Immature natural killer cell (primary cell): ENCODE measurements at regions not wholly inside any gene's neighbourhood (a gene's known extent, or its start where the extent isn't known, plus 50 kb on each side); places are given as distances from the start of the nearest gene placed in this dataset.

Source experiments
- DNase-seq, 3 donors: peaks; one replicate each; pipeline ENCODE4 v3.0.0; 2022; ENCODE audit warnings: mixed read lengths in 1 of 3
- H3K27ac Mint-ChIP-seq, 6 donors: one replicate each; pipeline ENCODE4 v1.8.0; 2020; ENCODE audit warnings: mixed read lengths in 6 of 6, mild to moderate bottlenecking in 5 of 6, inconsistent platforms in 4 of 6, moderate library complexity in 3 of 6
- H3K27me3 Mint-ChIP-seq, 3 donors: one replicate each; pipeline ENCODE4 v1.8.0; 2020 to 2021; ENCODE audit warnings: low read depth in 3 of 3, mild to moderate bottlenecking in 3 of 3, mixed read lengths in 3 of 3, moderate library complexity in 3 of 3, inconsistent platforms in 1 of 3
- H3K36me3 Mint-ChIP-seq, 3 donors: one replicate each; pipeline ENCODE4 v1.8.0; 2020; ENCODE audit warnings: mixed read lengths in 3 of 3, inconsistent platforms in 2 of 3, mild to moderate bottlenecking in 2 of 3
- H3K4me1 Mint-ChIP-seq, 2 donors: one replicate each; pipeline ENCODE4 v1.8.0; 2020; ENCODE audit warnings: inconsistent platforms in 2 of 2, mild to moderate bottlenecking in 2 of 2, mixed read lengths in 2 of 2, moderate library complexity in 1 of 2
- H3K4me3 Mint-ChIP-seq, 5 donors: one replicate each; pipeline ENCODE4 v1.8.0; 2020; ENCODE audit warnings: mild to moderate bottlenecking in 5 of 5, mixed read lengths in 5 of 5, inconsistent platforms in 3 of 5, moderate library complexity in 3 of 5
- H3K9me3 Mint-ChIP-seq, 6 donors: one replicate each; pipeline ENCODE4 v1.8.0; 2020; ENCODE audit warnings: mild to moderate bottlenecking in 6 of 6, mixed read lengths in 6 of 6, inconsistent platforms in 4 of 6, moderate library complexity in 3 of 6

- H3K27me3 Mint-ChIP-seq = peaks cover 0 to 2% (median 1%) of the 10 kb centered on the region in 3 donors
- no peak for DNase-seq
- H3K27ac Mint-ChIP-seq = no peak overlapping the region
- H3K9me3 Mint-ChIP-seq = peaks cover 0 to 9% (median under 1%) of the 10 kb centered on the region in 6 donors
- H3K4me3 Mint-ChIP-seq = no peak overlapping the region
- no peaks in the 10 kb centered on the region for H3K36me3 Mint-ChIP-seq
- H3K4me1 Mint-ChIP-seq = no peaks in the 10 kb centered on the region
Measured at GRCh38 chr10:117651121-117651520, 108.6 kb downstream of the EMX2 start.

- H3K27ac Mint-ChIP-seq = no peak overlapping the region
- peaks cover 0 to 9% (median 2%) of the 10 kb centered on the region in 6 donors for H3K9me3 Mint-ChIP-seq
Measured at GRCh38 chr10:117652228-117653169, 110.0 kb downstream of the EMX2 start.

GRCh38 chr10:117653170-117653515 lies 110.6 kb downstream of the EMX2 start:
- no peak overlapping the region for H3K27ac Mint-ChIP-seq
- no peaks in the 10 kb centered on the region for H3K4me1 Mint-ChIP-seq
- no peaks in the 10 kb centered on the region for H3K36me3 Mint-ChIP-seq
- peaks cover 1 to 2% (median 2%) of the 10 kb centered on the region in 3 donors for H3K27me3 Mint-ChIP-seq
- peaks cover 0 to 9% (median 2%) of the 10 kb centered on the region in 6 donors for H3K9me3 Mint-ChIP-seq
- H3K4me3 Mint-ChIP-seq = no peak overlapping the region
- DNase-seq = peak in 2 of 3 donors; percentile 4 to 44

More at GRCh38 chr10:117652228-117653169, 110.0 kb downstream of the EMX2 start:
- H3K27me3 Mint-ChIP-seq = peaks cover 1 to 2% (median 1%) of the 10 kb centered on the region in 3 donors
- no peak for DNase-seq
- no peaks in the 10 kb centered on the region for H3K4me1 Mint-ChIP-seq
- no peaks in the 10 kb centered on the region for H3K36me3 Mint-ChIP-seq
- no peak overlapping the region for H3K4me3 Mint-ChIP-seq

GRCh38 chr10:117654105-117654504 lies 111.6 kb downstream of the EMX2 start:
- Mint-ChIP-seq H3K9me3 (peaks cover 0 to 10% (median 2%) of the 10 kb centered on the region in 6 donors), H3K36me3 (no peaks in the 10 kb centered on the region), H3K27me3 (peaks cover 1 to 2% (median 2%) of the 10 kb centered on the region in 3 donors), H3K27ac (no peak overlapping the region), H3K4me3 (no peak overlapping the region), H3K4me1 (no peaks in the 10 kb centered on the region)
- DNase-seq = no peak

- H3K4me3 Mint-ChIP-seq = no peak overlapping the region
- H3K4me1 Mint-ChIP-seq = no peaks in the 10 kb centered on the region
- peak overlapping the region in 1 of 6 donors; percentile 12 for H3K27ac Mint-ChIP-seq
- no peaks in the 10 kb centered on the region for H3K36me3 Mint-ChIP-seq
- peaks cover 0 to 8% (median 0%) of the 10 kb centered on the region in 6 donors for H3K9me3 Mint-ChIP-seq
- peak in 1 of 3 donors; percentile 15 for DNase-seq
- peaks cover 1 to 8% (median 2%) of the 10 kb centered on the region in 3 donors for H3K27me3 Mint-ChIP-seq
Measured at GRCh38 chr10:117656385-117657367, 114.1 kb downstream of the EMX2 start.

- H3K4me3 Mint-ChIP-seq = no peak overlapping the region
- DNase-seq = no peak
- peaks cover 0 to 8% (median 0%) of the 10 kb centered on the region in 6 donors for H3K9me3 Mint-ChIP-seq
- peaks cover 0 to 9% (median 2%) of the 10 kb centered on the region in 3 donors for H3K27me3 Mint-ChIP-seq
- no peaks in the 10 kb centered on the region for H3K36me3 Mint-ChIP-seq
- no peaks in the 10 kb centered on the region for H3K4me1 Mint-ChIP-seq
- no peak overlapping the region for H3K27ac Mint-ChIP-seq
Measured at GRCh38 chr10:117661316-117661715, 118.8 kb downstream of the EMX2 start.

- DNase-seq = no peak
- Mint-ChIP-seq H3K27me3 (peaks cover 0 to 9% (median 2%) of the 10 kb centered on the region in 3 donors), H3K27ac (no peak overlapping the region), H3K36me3 (no peaks in the 10 kb centered on the region), H3K9me3 (peaks cover 0 to 6% (median 0%) of the 10 kb centered on the region in 6 donors), H3K4me1 (no peaks in the 10 kb centered on the region), H3K4me3 (no peak overlapping the region)
Measured at GRCh38 chr10:117662126-117662525, 119.6 kb downstream of the EMX2 start.

GRCh38 chr10:117662751-117663540 lies 120.4 kb downstream of the EMX2 start:
- H3K27me3 Mint-ChIP-seq = peaks cover 0 to 9% (median 0%) of the 10 kb centered on the region in 3 donors
- no peak for DNase-seq
- H3K9me3 Mint-ChIP-seq = peaks cover 0 to 4% (median 0%) of the 10 kb centered on the region in 6 donors
- H3K4me1 Mint-ChIP-seq = no peaks in the 10 kb centered on the region
- H3K36me3 Mint-ChIP-seq = no peaks in the 10 kb centered on the region
- no peak overlapping the region for H3K4me3 Mint-ChIP-seq
- no peak overlapping the region for H3K27ac Mint-ChIP-seq

- no peak overlapping the region for H3K27ac Mint-ChIP-seq
- H3K4me3 Mint-ChIP-seq = no peak overlapping the region
- no peaks in the 10 kb centered on the region for H3K36me3 Mint-ChIP-seq
- H3K27me3 Mint-ChIP-seq = peaks cover 0 to 9% (median 0%) of the 10 kb centered on the region in 3 donors
- no peaks in the 10 kb centered on the region for H3K4me1 Mint-ChIP-seq
- H3K9me3 Mint-ChIP-seq = no peaks in the 10 kb centered on the region
- peak in 1 of 3 donors; percentile 7 for DNase-seq
Measured at GRCh38 chr10:117663750-117664149, 121.2 kb downstream of the EMX2 start.

- no peaks in the 10 kb centered on the region for H3K4me1 Mint-ChIP-seq
- H3K36me3 Mint-ChIP-seq = no peaks in the 10 kb centered on the region
- no peak for DNase-seq
- no peak overlapping the region for H3K4me3 Mint-ChIP-seq
- H3K27me3 Mint-ChIP-seq = peaks cover 0 to 7% (median 0%) of the 10 kb centered on the region in 3 donors
- H3K9me3 Mint-ChIP-seq = no peaks in the 10 kb centered on the region
- H3K27ac Mint-ChIP-seq = no peak overlapping the region
Measured at GRCh38 chr10:117664288-117664687, 121.7 kb downstream of the EMX2 start.

GRCh38 chr10:117666166-117666565 lies 123.6 kb downstream of the EMX2 start:
- Mint-ChIP-seq H3K4me3 (no peak overlapping the region), H3K36me3 (no peaks in the 10 kb centered on the region), H3K27ac (no peak overlapping the region), H3K4me1 (no peaks in the 10 kb centered on the region), H3K9me3 (no peaks in the 10 kb centered on the region), H3K27me3 (peaks cover 0 to 3% (median 2%) of the 10 kb centered on the region in 3 donors)
- no peak for DNase-seq

GRCh38 chr10:117666965-117667364 lies 124.4 kb downstream of the EMX2 start:
- no peaks in the 10 kb centered on the region for H3K36me3 Mint-ChIP-seq
- H3K4me1 Mint-ChIP-seq = no peaks in the 10 kb centered on the region
- no peaks in the 10 kb centered on the region for H3K9me3 Mint-ChIP-seq
- no peak overlapping the region for H3K27ac Mint-ChIP-seq
- H3K4me3 Mint-ChIP-seq = no peak overlapping the region
- no peak for DNase-seq
- H3K27me3 Mint-ChIP-seq = peaks cover 0 to 5% (median 2%) of the 10 kb centered on the region in 3 donors

- Mint-ChIP-seq H3K4me1 (no peaks in the 10 kb centered on the region), H3K36me3 (no peaks in the 10 kb centered on the region), H3K9me3 (no peaks in the 10 kb centered on the region), H3K27me3 (peaks cover 0 to 4% (median 2%) of the 10 kb centered on the region in 3 donors), H3K27ac (no peak overlapping the region), H3K4me3 (no peak overlapping the region)
- no peak for DNase-seq
Measured at GRCh38 chr10:117667831-117668230, 125.3 kb downstream of the EMX2 start.
